ENCODE measurements at regions not wholly inside any gene's neighbourhood (a gene's known extent, or its start where the extent isn't known, plus 50 kb on each side); places are given as distances from the start of the nearest gene placed in this dataset.
"Not testable (repeated sequence)": the region's sequence is repeated elsewhere in the genome, so short reads cannot be mapped to it uniquely, and the experiment has no call there.

GRCh38 chr2:210861038-210861665 is 304.8 kb downstream of the CPS1 start:
- no peak for DNase-seq

- DNase-seq, result no peak
These were observed 306.1 kb downstream of the CPS1 start for GRCh38 chr2:210862283-210863065.

- DNase-seq, result no peak
These were observed 306.9 kb downstream of the CPS1 start for GRCh38 chr2:210863283-210863682.

- DNase-seq, result not testable (repeated sequence)
These were observed 315.2 kb downstream of the CPS1 start for GRCh38 chr2:210871566-210871965.

GRCh38 chr2:210873631-210874030 is 317.2 kb downstream of the CPS1 start:
- no peak for DNase-seq

GRCh38 chr2:210884227-210884626 is 327.8 kb downstream of the CPS1 start:
- no peak for DNase-seq

GRCh38 chr2:210888035-210888434 is 331.6 kb downstream of the CPS1 start:
- DNase-seq, result no peak

- no peak for DNase-seq
These were observed 338.7 kb downstream of the CPS1 start for GRCh38 chr2:210895132-210895531.

- no peak for DNase-seq
These were observed 342.7 kb downstream of the CPS1 start for GRCh38 chr2:210899131-210899530.

- no peak for DNase-seq
These were observed 344.9 kb downstream of the CPS1 start for GRCh38 chr2:210901326-210901725.

- DNase-seq, result no peak
These were observed 356.4 kb downstream of the CPS1 start for GRCh38 chr2:210912779-210913178.

GRCh38 chr2:210913461-210913860 is 357.1 kb downstream of the CPS1 start:
- DNase-seq, result no peak

GRCh38 chr2:210915912-210916311 is 359.5 kb downstream of the CPS1 start:
- DNase-seq, result no peak

GRCh38 chr2:210917465-210917864 is 361.1 kb downstream of the CPS1 start:
- DNase-seq, result no peak

- no peak for DNase-seq
These were observed 362.7 kb downstream of the CPS1 start for GRCh38 chr2:210919128-210919527.

GRCh38 chr2:210922419-210922818 is 366.0 kb downstream of the CPS1 start:
- DNase-seq, result no peak

- no peak for DNase-seq
These were observed 372.3 kb downstream of the CPS1 start for GRCh38 chr2:210928714-210929113.

GRCh38 chr2:210938228-210938627 is 381.8 kb downstream of the CPS1 start:
- DNase-seq, result no peak

GRCh38 chr2:210946395-210946794 is 390.0 kb downstream of the CPS1 start:
- DNase-seq, result no peak

GRCh38 chr2:210950434-210951060 is 394.1 kb downstream of the CPS1 start:
- DNase-seq, result not testable (repeated sequence)

GRCh38 chr2:210954386-210954907 is 398.0 kb downstream of the CPS1 start:
- no peak for DNase-seq

GRCh38 chr2:210955591-210955990 is 399.2 kb downstream of the CPS1 start:
- no peak for DNase-seq

- DNase-seq, result no peak
These were observed 399.7 kb downstream of the CPS1 start for GRCh38 chr2:210956101-210956500.

- DNase-seq, result no peak
These were observed 404.9 kb downstream of the CPS1 start for GRCh38 chr2:210961249-210961648.
